Loucy (cell line): ENCODE measurements at regions not wholly inside any gene's neighbourhood (a gene's known extent, or its start where the extent isn't known, plus 50 kb on each side); places are given as distances from the start of the nearest gene placed in this dataset.

ENCODE experiments used
- CTCF ChIP-seq: fragments of 200-600 bp; sonication (generic); conservative IDR thresholded peaks from 2 replicates; pipeline ENCODE4 v1.5.1; 2014; ENCODE audit warnings: mild to moderate bottlenecking, antibody characterized with exemption, low read length
- EZH2phosphoT487 ChIP-seq: fragments of 200-600 bp; IDR thresholded peaks from 2 replicates; pipeline ENCODE4 v1.6.1; 2018; ENCODE audit warnings: antibody characterized with exemption, mild to moderate bottlenecking, moderate library complexity, borderline replicate concordance

- TF ChIP-seq CTCF (no peak), EZH2phosphoT487 (no peak)
Observed at GRCh38 chr11:130571947-130572584, 123.6 kb downstream of the ADAMTS15 start.
